ENCODE measurements at regions not wholly inside any gene's neighbourhood (a gene's known extent, or its start where the extent isn't known, plus 50 kb on each side); places are given as distances from the start of the nearest gene placed in this dataset.

DNA sequence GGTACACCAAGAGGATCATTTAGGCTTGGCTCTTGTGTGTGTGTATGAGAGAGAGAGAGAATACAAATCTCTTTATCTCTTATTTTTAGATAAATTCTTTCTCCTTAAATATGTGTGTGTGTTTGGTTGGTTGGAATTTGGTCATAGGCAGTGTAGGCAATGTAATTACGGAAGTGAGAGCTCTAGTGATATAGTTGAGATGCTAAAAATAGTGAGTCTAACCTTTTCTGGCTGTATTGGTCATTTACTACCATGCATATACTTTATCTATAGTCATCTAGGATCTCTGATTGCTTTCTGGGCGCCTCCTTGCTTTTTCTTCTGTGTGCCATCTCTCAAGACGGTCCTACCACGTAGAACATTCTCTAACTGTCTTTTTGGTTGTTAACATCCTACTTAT, 250.2 kb downstream of the NUF2 start:
- TF ChIP-seq POLR2A (IDR thresholded peaks at IDR 0.05; ENCODE audit: low read depth, low read length): no peak
- 0 out of 2 replicates have a peak, but pooled peaks have one; percentile 18 for TF ChIP-seq SPI1 (IDR thresholded peaks at IDR 0.05; ENCODE audit: low read depth, low read length)
- TF ChIP-seq POLR2AphosphoS5 (IDR thresholded peaks at IDR 0.05; ENCODE audit: low read depth, low read length): no peak
- TF ChIP-seq TAF1 (IDR thresholded peaks at IDR 0.05; ENCODE audit: low read depth, low read length): no peak
